GM23248 (cell line): ENCODE measurements at regions not wholly inside any gene's neighbourhood (a gene's known extent, or its start where the extent isn't known, plus 50 kb on each side); places are given as distances from the start of the nearest gene placed in this dataset.

ENCODE experiments used
- EZH2 ChIP-seq: fragments of 200-600 bp; sonication (generic); IDR thresholded peaks from 2 replicates; pipeline ENCODE4 v1.6.1; 2018; ENCODE audit warnings: antibody characterized with exemption, mild to moderate bottlenecking; ENCODE audit not compliant: insufficient read depth, poor library complexity, severe bottlenecking
- EZH2phosphoT487 ChIP-seq: fragments of 200-600 bp; sonication (generic); IDR thresholded peaks from 2 replicates; pipeline ENCODE4 v1.6.1; 2018; ENCODE audit warnings: antibody characterized with exemption, moderate library complexity, mild to moderate bottlenecking, low read depth; ENCODE audit not compliant: insufficient read depth

- TF ChIP-seq EZH2 (no peak), EZH2phosphoT487 (no peak)
Measured at GRCh38 chr12:42716491-42716891, 126.9 kb upstream of the PRICKLE1 start.
